DND-41 (cell line): ENCODE measurements at regions not wholly inside any gene's neighbourhood (a gene's known extent, or its start where the extent isn't known, plus 50 kb on each side); places are given as distances from the start of the nearest gene placed in this dataset.

Experiments used
- CTCF ChIP-seq: IDR thresholded peaks from 2 replicates; pipeline ENCODE4 v1.5.1; 2012; ENCODE audit warnings: borderline replicate concordance, low read length, moderate library complexity, mild to moderate bottlenecking; ENCODE audit not compliant: poor library complexity, severe bottlenecking; ENCODE audit errors: extremely low read depth
- EZH2 ChIP-seq: IDR thresholded peaks from 3 replicates; pipeline ENCODE4 v1.6.1; 2012; ENCODE audit warnings: borderline replicate concordance, low read depth, mild to moderate bottlenecking, moderate library complexity, low read length, inconsistent platforms; ENCODE audit not compliant: severe bottlenecking

DNA sequence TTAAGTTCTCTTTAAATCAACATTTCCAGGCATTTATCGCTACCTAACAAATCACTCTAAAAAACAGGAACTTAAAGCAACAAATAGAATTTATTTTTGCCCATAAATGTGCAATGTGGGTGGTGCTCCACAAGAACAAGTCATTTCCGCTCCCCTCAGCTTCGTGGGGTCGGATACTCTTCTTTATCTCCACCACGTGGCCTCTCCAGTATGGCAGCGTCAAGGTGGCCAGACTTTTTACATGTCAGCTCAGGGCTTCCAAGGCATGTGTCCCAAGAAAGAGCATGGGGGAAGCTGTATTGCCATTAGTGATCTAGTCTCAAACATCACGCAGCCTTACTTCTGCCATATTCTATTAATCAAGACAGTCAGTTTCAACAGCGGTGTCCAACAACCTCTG, 249.2 kb upstream of the NOCT start:
- TF ChIP-seq CTCF (no peak), EZH2 (no peak)
